NOMO-1 (cell line): ENCODE measurements at regions not wholly inside any gene's neighbourhood (a gene's known extent, or its start where the extent isn't known, plus 50 kb on each side); places are given as distances from the start of the nearest gene placed in this dataset.

Experiments
- DNase-seq, 2 experiments: peaks; one replicate each; lab custom pipeline; 2025; ENCODE audit not compliant: unreplicated experiment in 2 of 2; lab: John Stamatoyannopoulos, UW

DNA sequence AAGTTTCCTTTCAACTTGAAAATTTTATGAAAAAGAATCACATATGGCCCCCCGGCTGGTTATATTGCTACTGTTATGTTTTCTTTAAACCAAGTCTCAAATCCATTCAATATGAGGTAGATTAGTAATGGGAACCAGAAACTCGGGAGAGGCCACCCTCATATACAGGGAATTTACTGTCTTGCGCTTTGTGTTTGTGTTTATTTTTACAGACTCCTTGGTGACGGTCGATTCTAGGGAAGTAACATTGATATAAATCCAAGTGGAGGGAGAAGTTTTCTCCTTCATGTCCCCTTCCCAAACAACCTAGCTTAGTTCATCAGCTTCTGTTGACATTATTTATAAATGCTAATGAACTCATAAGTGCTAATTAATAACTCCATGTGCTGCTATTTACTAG is 163.5 kb upstream of the LMO4 start:
- no peak for DNase-seq

GRCh38 chr1:87167157-87167789 is 161.4 kb upstream of the LMO4 start:
- DNase-seq, result no peak

GRCh38 chr1:87167848-87168525 is 160.7 kb upstream of the LMO4 start:
- DNase-seq, result no peak

DNA sequence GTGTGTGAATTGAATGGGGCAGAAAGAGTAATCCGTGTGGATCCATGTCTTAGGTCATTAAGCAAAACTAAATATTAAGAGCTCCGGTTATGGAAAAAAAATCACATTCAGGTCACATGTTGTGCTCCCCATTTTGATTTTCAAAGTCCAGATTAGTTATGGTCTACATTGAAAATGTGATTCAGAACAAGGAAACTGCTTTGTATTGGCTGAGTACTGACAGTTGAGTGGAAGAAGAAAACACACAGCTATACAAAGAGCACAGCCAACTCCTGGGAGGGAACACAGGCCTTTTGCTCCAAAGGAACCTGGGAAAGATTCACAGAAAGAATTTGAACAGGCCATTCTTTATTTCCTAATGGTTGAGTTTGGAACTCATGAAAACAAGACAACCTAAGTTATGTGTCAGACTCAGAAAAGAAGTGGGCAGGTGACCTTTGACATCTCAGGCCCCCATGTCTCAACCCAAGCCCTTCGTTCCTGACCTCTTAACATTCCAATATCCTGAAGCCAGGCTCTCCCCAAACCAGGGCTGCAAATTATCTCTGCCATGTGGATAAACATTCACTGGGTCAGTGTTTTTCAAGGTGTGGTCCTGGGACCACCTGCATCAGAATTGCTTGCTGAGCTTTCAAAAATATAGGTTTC is 159.3 kb upstream of the LMO4 start:
- no peak for DNase-seq

- no peak for DNase-seq
Observed at GRCh38 chr1:87170157-87170556, 158.5 kb upstream of the LMO4 start.

- no peak for DNase-seq
Observed at GRCh38 chr1:87170931-87171598, 157.6 kb upstream of the LMO4 start.

DNA sequence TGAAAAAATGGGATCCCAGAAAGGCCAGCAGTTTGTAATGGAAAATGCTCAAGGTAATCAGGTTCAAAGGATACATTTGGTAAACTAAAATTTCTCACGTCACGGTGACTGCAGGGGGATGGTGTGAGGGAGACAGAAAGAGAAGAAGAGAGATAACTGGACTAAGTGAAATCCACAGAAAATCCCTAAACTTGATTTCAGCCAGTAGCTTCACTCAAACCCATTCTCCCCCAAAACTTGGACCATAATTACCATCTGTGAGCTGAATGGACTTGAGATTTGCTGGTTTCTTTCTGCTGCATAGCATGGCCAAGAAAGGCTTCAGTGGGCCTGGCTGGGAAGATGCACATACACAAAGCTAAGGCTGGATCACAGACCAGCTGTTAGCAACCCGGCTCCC is 155.4 kb upstream of the LMO4 start:
- no peak for DNase-seq

DNA sequence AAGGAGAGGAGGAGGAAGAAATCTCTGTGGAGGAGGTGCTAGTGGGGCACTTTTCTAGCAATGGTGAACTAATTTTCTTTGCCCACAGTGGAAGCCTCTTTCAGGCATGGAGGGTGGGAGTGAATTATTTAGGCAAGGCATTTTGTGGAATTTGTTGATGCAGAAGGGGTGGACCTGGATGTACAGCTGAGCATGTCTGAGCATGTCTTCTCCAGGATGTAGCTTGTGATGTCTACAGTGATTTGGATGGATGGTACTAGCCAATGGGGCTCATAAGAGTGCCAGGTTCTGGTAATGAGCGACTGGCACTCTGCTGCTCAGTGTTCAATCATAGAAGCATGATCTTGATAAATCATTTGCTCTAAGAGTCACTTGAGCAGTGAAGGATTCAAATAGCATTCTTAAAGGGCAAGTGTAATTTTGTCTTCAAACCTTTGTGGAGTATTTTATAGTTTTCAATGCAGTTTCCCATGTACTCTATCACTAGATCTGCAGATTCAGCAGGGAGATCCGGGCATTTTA is 153.9 kb upstream of the LMO4 start:
- no peak for DNase-seq

DNA sequence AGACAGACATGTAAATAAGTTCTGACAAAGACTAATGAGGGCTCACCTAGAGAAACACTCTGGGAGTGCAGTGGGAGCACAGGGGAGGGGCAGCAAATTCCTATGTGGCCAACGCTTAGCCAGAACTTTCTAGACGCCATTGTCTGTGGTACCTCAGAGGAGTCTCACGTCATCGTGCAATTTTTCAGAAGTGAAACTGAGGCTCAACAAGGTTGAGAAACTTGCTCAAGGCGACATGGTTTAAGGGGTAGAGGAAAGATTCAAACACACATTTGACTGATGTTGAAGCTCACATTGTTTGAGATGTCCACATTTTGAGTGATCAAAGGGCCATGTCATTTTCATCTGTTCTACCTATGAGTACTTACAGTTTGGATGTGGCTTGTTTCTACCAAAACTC is 152.6 kb upstream of the LMO4 start:
- peak in 1 of 2 experiments; percentile 44 for DNase-seq

- DNase-seq, result peak; percentile 7 to 32
Observed at GRCh38 chr1:87176514-87176913, 152.2 kb upstream of the LMO4 start.

DNA sequence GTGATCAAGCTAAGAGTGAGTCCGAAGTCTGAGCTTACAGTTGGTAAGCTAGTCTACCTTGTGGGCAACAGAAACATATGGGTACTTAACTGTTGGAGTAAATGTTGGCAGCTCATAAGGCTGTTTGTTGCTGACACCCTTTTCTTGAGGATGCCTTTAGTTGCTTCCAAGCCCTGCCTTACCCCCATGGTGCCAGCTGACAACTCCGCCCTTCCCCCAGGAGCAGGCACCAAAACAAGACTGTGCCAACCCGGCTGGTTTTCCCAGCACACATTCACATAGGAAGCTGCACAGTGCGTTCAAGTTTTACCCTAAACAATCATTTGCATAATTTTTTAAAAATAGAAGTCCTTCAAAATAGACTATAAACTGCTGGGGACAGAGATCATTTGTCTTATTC is 150.2 kb upstream of the LMO4 start:
- DNase-seq, result no peak

DNA sequence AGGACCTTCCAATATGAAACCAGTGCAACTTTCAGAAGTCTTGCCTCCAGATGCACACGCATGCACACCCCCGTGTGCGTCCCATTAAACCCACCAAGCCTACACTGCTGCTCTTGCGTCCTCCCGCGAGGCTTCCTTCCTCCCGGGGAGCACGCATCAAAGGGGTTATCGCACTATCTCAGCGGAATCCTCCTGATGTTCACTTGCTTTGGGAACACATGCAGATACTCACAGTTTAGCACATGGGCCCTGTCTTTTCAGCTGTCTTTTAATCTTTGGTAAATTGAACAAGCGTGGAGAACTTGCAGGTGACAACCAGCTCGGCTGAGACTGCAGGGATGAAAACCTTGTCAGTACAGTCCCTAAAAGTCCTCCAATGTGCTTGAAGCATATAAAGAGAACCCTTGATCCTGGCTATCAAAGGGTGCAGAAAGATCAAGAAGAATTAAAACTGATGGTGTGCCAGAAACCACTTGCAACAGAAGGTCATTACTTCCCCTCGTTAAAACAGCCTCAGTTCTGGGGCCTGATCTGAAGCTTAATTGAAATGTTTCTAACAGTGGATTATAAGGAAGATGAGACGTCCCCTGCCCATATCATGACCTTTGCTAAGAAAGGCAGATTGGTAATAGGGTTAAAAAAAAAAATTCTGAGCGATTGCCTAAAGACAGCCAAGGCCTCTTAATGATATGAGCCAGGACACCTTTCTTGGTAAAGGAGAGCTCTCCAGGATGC is 149.4 kb upstream of the LMO4 start:
- peak; percentile 24 to 32 for DNase-seq

DNA sequence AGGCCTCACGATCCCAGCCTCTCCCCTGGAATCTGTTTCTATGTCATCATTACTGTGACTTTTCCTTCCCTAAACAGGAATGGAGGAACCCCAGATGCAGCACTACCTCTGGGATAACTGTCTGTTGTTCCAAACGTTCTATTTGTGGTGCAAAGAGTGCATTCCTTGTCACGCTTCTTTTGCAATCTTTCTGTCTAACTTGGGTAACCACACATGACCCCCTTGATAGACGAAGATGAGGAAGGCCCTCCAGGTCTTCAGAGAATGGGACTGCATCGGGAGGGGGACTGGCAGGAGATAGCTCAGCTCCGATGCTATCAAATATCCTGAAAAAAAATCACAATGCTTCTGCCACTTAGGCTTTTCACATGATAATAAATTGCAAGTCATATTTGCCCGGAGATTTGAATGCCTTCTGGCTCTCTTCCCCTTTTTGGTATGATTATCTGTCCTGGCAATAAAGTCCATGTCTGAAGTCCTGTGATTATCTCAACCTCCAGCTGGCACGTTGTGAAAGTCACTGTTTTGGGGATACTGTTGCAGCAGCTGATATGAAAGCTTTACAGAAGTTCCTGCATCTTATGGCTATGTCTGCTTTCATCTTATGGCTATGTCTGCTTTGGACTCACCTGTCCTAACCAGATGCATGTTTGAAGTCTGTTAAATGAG is 148.7 kb upstream of the LMO4 start:
- peak; percentile 74 to 91 for DNase-seq

GRCh38 chr1:87180682-87181081 is 148.0 kb upstream of the LMO4 start:
- DNase-seq, result peak; percentile 1 to 5

DNA sequence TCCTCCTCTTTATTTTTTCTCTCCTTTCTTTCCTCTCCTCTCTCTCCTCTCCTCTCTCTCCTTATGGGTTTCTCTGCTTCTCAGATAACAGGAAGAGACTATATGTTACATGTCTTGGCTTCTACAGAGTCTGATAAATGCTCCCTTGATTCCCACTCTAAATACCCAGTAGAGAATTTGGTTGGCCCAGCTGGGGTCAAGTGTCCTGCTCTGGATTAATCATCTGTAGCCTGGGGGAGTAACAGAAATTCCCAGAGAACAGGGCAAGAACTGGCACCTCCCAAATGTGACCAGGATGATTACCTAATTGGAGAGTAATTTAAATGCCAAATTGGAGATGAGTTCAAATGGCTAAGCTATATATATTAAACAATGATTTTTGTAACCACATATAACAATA is 146.1 kb upstream of the LMO4 start:
- DNase-seq, result no peak

DNA sequence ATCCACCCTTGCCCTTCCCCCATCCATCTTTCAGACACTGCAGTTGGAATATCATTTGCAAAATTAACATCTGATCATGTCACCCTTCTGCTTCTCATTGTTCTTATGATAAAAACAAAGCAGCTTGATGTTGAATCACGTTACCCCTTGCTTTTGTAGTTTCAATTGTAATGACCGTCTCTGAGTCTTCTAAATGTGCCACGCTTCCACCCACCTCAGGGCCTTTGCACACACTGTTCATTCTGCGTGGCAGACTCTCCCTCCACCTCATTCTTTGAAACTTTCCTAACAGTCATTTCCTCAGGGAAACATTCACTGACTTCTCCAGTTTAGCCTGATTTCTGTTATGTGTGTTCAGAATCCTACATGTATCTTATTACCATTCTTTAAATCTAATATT is 143.6 kb upstream of the LMO4 start:
- no peak for DNase-seq

DNA sequence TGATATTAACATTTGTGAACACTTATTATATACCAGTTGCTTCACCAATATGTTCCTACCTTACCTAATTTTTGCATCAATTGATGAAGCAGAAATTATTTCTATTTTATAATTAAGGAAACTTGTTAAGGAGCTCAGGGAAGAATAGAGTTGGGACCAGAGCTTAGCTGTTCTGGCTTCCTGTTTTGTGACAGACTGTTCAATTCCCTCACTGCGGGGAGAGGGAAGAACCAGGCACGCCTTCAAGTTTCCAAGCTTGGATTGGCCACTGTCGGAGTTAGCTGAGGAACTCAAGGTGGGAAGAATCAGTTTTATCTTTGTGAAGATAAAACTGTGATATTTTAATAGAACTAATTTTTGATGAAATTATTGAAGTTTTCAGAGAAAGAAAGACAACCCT is 142.3 kb upstream of the LMO4 start:
- no peak for DNase-seq

- DNase-seq, result no peak
Observed at GRCh38 chr1:87188640-87189039, 140.0 kb upstream of the LMO4 start.

- DNase-seq, result no peak
Observed at GRCh38 chr1:87190402-87190801, 138.3 kb upstream of the LMO4 start.

DNA sequence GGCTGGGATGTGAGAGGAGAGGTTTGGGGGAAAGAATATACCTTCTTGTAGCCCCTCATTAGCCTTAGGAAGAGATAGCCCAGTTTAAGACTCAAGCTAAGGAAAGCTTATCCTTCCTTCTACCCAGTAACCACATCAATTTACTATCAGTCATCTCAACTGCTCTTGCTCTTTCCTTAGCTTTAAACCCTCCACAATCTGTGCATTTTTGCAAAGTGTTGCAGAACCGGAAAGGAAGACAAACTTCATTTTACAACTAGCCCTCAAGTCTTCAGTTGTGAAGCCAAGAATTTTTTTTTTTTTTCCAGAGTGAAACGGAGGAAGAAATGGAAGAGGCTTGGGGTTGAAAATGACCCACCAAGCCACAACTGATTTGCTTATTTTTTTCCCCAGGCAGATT is 137.0 kb upstream of the LMO4 start:
- no peak for DNase-seq
